Keratinocyte (primary cell): ENCODE measurements at regions not wholly inside any gene's neighbourhood (a gene's known extent, or its start where the extent isn't known, plus 50 kb on each side); places are given as distances from the start of the nearest gene placed in this dataset.

Experiments
- EZH2 ChIP-seq: IDR thresholded peaks from one replicate; pipeline ENCODE4 v1.6.1; 2012; ENCODE audit warnings: inconsistent platforms, mild to moderate bottlenecking, low read length, moderate library complexity
- TF ChIP-seq, protein P1 (sequence below), 3 experiments: IDR thresholded peaks in 1 of 3; conservative IDR thresholded peaks in 1 of 3; optimal IDR thresholded peaks in 1 of 3; 2 replicates in 2 of 3; 3 replicates in 1 of 3; pipeline versions ENCODE3 to v1.5.1; 2011; ENCODE audit warnings: low read length in 3 of 3, mild to moderate bottlenecking in 3 of 3, moderate library complexity in 2 of 3, control low read depth in 1 of 3, inconsistent platforms in 1 of 3; ENCODE audit not compliant: insufficient read depth in 2 of 3; ENCODE audit errors: extremely low read depth in 1 of 3

DNA sequence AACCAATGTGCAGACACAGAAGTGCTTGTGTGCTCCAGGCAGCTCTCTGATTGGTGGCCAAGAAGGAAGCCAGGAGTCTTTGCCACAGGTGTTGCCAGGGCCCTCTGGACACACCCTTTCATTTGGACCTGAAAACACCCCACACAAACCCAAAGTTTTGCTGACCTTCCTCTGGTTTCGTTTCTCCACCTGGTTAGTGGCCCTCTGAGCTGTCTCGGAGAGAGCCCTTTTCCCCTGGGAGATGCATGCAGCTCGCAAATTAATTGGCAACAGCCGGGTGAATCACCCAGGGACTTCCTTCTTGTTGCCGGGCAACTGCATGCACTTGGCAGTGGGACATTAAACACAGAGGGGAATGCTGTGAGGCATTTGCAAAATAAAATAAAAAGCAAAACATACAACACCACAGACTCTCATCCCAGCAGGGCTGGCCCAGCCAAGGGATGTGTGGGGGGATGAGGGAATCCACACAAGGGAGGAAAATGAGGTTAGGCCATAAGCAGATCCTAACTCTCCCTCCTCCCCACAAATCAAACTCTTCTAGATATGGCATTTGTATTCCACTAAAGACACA, 286.6 kb downstream of the SOX9 start:
- TF ChIP-seq, protein P1, sequence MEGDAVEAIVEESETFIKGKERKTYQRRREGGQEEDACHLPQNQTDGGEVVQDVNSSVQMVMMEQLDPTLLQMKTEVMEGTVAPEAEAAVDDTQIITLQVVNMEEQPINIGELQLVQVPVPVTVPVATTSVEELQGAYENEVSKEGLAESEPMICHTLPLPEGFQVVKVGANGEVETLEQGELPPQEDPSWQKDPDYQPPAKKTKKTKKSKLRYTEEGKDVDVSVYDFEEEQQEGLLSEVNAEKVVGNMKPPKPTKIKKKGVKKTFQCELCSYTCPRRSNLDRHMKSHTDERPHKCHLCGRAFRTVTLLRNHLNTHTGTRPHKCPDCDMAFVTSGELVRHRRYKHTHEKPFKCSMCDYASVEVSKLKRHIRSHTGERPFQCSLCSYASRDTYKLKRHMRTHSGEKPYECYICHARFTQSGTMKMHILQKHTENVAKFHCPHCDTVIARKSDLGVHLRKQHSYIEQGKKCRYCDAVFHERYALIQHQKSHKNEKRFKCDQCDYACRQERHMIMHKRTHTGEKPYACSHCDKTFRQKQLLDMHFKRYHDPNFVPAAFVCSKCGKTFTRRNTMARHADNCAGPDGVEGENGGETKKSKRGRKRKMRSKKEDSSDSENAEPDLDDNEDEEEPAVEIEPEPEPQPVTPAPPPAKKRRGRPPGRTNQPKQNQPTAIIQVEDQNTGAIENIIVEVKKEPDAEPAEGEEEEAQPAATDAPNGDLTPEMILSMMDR (optimal IDR thresholded peaks at IDR 0.05 in 1 of 3, IDR thresholded peaks at IDR 0.05 in 1 of 3, conservative IDR thresholded peaks at IDR 0.05 in 1 of 3; ENCODE audit: extremely low read depth in 1 of 3, insufficient read depth in 2 of 3, low read length in 3 of 3): no peak
- no peak for TF ChIP-seq EZH2
